ENCODE measurements at regions not wholly inside any gene's neighbourhood (a gene's known extent, or its start where the extent isn't known, plus 50 kb on each side); places are given as distances from the start of the nearest gene placed in this dataset.

GRCh38 chr5:105745111-105745510 lies 1925.6 kb downstream of the EFNA5 start:
- no peak for DNase-seq
- H3K27me3 ChIP-seq = no peaks in the 10 kb centered on the region
- no peaks in the 10 kb centered on the region for H3K36me3 ChIP-seq
- no peak overlapping the region for H3K4me3 ChIP-seq
- no peak overlapping the region for H3K27ac ChIP-seq
- intact Hi-C loops (cut with DNase I) = no loop called here
- no peaks in the 10 kb centered on the region for H3K9me3 ChIP-seq
- H3K4me1 ChIP-seq = no peaks in the 10 kb centered on the region
- TF ChIP-seq POLR2AphosphoS5 (IDR thresholded peaks at IDR 0.05) (no peak), POLR2A (IDR thresholded peaks at IDR 0.05) (no peak), EP300 (IDR thresholded peaks at IDR 0.05) (no peak)
- TF ChIP-seq, protein P1, sequence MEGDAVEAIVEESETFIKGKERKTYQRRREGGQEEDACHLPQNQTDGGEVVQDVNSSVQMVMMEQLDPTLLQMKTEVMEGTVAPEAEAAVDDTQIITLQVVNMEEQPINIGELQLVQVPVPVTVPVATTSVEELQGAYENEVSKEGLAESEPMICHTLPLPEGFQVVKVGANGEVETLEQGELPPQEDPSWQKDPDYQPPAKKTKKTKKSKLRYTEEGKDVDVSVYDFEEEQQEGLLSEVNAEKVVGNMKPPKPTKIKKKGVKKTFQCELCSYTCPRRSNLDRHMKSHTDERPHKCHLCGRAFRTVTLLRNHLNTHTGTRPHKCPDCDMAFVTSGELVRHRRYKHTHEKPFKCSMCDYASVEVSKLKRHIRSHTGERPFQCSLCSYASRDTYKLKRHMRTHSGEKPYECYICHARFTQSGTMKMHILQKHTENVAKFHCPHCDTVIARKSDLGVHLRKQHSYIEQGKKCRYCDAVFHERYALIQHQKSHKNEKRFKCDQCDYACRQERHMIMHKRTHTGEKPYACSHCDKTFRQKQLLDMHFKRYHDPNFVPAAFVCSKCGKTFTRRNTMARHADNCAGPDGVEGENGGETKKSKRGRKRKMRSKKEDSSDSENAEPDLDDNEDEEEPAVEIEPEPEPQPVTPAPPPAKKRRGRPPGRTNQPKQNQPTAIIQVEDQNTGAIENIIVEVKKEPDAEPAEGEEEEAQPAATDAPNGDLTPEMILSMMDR (IDR thresholded peaks at IDR 0.05) = no peak

DNA sequence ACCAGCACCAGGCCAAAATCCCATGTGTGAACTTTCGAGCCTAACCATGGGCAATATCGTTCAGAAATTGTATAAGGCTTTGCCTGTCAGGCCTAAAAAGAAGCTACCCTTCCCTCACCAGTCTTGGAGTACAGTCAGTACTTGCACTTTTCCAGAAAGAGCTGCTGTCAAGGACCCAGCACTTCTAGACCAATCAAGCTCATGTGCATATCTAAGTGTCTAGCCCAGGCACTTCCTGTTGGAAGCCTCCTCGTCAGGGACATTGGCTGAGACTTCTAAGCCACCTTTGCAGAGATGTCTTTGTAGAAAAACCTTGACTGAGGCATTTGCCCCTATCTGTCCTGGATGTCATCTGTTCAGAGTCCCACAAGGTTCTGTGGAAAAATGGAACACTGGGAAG lies 1930.5 kb downstream of the EFNA5 start:
- no peak overlapping the region for H3K27ac ChIP-seq
- H3K4me3 ChIP-seq = no peak overlapping the region
- TF ChIP-seq, protein P1 (IDR thresholded peaks at IDR 0.05) = no peak
- no peak for TF ChIP-seq POLR2A (IDR thresholded peaks at IDR 0.05)
- TF ChIP-seq EP300 (IDR thresholded peaks at IDR 0.05) = no peak
- no peak for TF ChIP-seq POLR2AphosphoS5 (IDR thresholded peaks at IDR 0.05)
- intact Hi-C loops (cut with DNase I) = no loop called here
- H3K36me3 ChIP-seq = no peaks in the 10 kb centered on the region
- peaks cover 0 to 2% (median 0%) of the 10 kb centered on the region in 4 donors for H3K9me3 ChIP-seq
- WGBS, 2 donors = 78 to 83% methylated on average over 3 of the region's 3 CpGs
- no peaks in the 10 kb centered on the region for H3K4me1 ChIP-seq
- no peaks in the 10 kb centered on the region for H3K27me3 ChIP-seq
- DNase-seq = no peak

DNA sequence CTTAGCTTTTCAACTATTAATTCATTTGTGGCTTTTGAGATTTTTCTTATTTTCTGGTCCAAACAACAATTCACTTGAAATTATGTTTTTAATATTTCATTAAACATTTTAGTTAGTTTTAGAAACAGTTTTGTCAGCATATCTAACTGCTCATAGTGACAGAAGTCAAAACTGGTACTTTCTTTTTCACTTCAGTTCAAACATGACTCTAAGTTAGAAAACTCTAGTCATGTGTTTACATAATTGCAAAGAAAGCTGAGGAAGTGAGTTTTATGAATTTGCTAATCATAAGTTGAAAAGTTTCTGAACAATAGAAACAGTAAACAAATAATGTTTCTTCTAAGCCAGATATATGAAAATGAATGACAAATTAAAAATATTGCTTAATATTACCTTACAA lies 1931.0 kb downstream of the EFNA5 start:
- no peak overlapping the region for H3K4me3 ChIP-seq
- no peaks in the 10 kb centered on the region for H3K4me1 ChIP-seq
- TF ChIP-seq POLR2A (IDR thresholded peaks at IDR 0.05) (no peak), POLR2AphosphoS5 (IDR thresholded peaks at IDR 0.05) (no peak)
- TF ChIP-seq, protein P1 (IDR thresholded peaks at IDR 0.05) = no peak
- no peaks in the 10 kb centered on the region for H3K27me3 ChIP-seq
- H3K36me3 ChIP-seq = no peaks in the 10 kb centered on the region
- intact Hi-C loops (cut with DNase I) = no loop called here
- no peak for DNase-seq
- H3K27ac ChIP-seq = no peak overlapping the region
- peaks cover 0 to 2% (median 0%) of the 10 kb centered on the region in 4 donors for H3K9me3 ChIP-seq

DNA sequence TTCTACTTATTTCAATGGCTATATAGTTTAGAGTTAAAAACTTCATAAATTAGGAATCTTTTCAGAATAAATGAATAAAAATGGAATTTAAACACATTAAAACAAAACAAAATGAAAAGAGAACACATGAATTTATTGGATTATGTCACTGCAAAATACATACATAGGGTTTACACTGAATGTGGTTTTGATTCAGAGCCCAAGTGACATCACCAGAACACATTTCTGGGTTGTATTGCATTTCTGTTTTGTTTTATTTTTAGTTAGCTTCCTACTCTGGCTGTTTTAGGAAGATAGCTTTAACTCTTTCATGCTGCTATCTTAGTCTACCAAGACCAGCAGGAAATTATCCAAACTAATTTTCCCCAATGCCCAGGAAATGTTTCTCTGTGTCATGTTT lies 1935.0 kb downstream of the EFNA5 start:
- H3K4me3 ChIP-seq = no peak overlapping the region
- peaks cover 0 to 6% (median 0%) of the 10 kb centered on the region in 4 donors for H3K4me1 ChIP-seq
- no peak overlapping the region for H3K27ac ChIP-seq
- TF ChIP-seq, protein P1 (IDR thresholded peaks at IDR 0.05) = no peak
- TF ChIP-seq POLR2AphosphoS5 (IDR thresholded peaks at IDR 0.05) = no peak
- no peak for TF ChIP-seq EP300 (IDR thresholded peaks at IDR 0.05)
- no peak for TF ChIP-seq POLR2A (IDR thresholded peaks at IDR 0.05)
- no peaks in the 10 kb centered on the region for H3K36me3 ChIP-seq
- no peaks in the 10 kb centered on the region for H3K27me3 ChIP-seq
- intact Hi-C loops (cut with DNase I) = no loop called here
- peaks cover 0 to 2% (median 0%) of the 10 kb centered on the region in 4 donors for H3K9me3 ChIP-seq
- DNase-seq = no peak

- no peaks in the 10 kb centered on the region for H3K36me3 ChIP-seq
- no peak overlapping the region for H3K4me3 ChIP-seq
- DNase-seq = no peak
- 84% methylated on average over 1 of the region's 1 CpG for WGBS, 2 donors
- peaks cover 0 to 6% (median 0%) of the 10 kb centered on the region in 4 donors for H3K4me1 ChIP-seq
- H3K9me3 ChIP-seq = no peaks in the 10 kb centered on the region
- no peak overlapping the region for H3K27ac ChIP-seq
- no peaks in the 10 kb centered on the region for H3K27me3 ChIP-seq
- no peak for TF ChIP-seq EP300 (IDR thresholded peaks at IDR 0.05)
- TF ChIP-seq, protein P1 (IDR thresholded peaks at IDR 0.05) = no peak
- intact Hi-C loops (cut with DNase I) = no loop called here
Observed at GRCh38 chr5:105730982-105731381, 1939.8 kb downstream of the EFNA5 start.

Data from sigmoid colon (tissue), 6 donors.